WTC11 (cell line): ENCODE measurements at regions not wholly inside any gene's neighbourhood (a gene's known extent, or its start where the extent isn't known, plus 50 kb on each side); places are given as distances from the start of the nearest gene placed in this dataset.

Experiments used
- ATAC-seq: fragments of 200-7000 bp; cut with Tn5 transposase; 2 replicates; pipeline ENCODE4 v1.10.0; 2021; ENCODE audit warnings: mild to moderate bottlenecking, moderate library complexity
- CTCF ChIA-PET: fragments of 300-600 bp; sonication (Branson Sonifier 250); formaldehyde crosslinking; loops from one replicate; lab custom pipeline; 2021; ENCODE audit warnings: antibody characterized with exemption; lab: Charles Lee
- POLR2A ChIA-PET: fragments of 350-600 bp; sonication (Branson Sonifier 250); formaldehyde crosslinking; loops from one replicate; lab custom pipeline; 2021; ENCODE audit warnings: antibody characterized with exemption; lab: Charles Lee
- DNase-seq: peaks from one replicate; pipeline ENCODE4 v3.0.0; 2021; ENCODE audit warnings: low spot score
- H3K27ac Mint-ChIP-seq: 2 replicates; pipeline ENCODE4 v1.8.0; 2021; ENCODE audit warnings: mixed read lengths
- H3K27me3 Mint-ChIP-seq: 2 replicates; pipeline ENCODE4 v1.8.0; 2021; ENCODE audit warnings: low read depth, mild to moderate bottlenecking, moderate library complexity, mixed read lengths
- H3K36me3 Mint-ChIP-seq: 2 replicates; pipeline ENCODE4 v1.8.0; 2021; ENCODE audit warnings: mixed read lengths
- H3K4me1 Mint-ChIP-seq: 2 replicates; pipeline ENCODE4 v1.8.0; 2022; ENCODE audit warnings: mixed read lengths
- H3K4me3 Mint-ChIP-seq: 2 replicates; pipeline ENCODE4 v1.8.0; 2021; ENCODE audit warnings: mild to moderate bottlenecking, moderate library complexity, mixed read lengths
- H3K9me3 Mint-ChIP-seq: 2 replicates; pipeline ENCODE4 v1.8.0; 2021; ENCODE audit warnings: mixed read lengths
- ARID4B ChIP-seq: sonication (generic); formaldehyde crosslinking; IDR thresholded peaks from 2 replicates; pipeline ENCODE4 v1.8.0; 2023; ENCODE audit warnings: missing genetic modification reagents, mild to moderate bottlenecking, borderline replicate concordance
- ESRRA ChIP-seq: sonication (generic); formaldehyde crosslinking; IDR thresholded peaks from 2 replicates; pipeline ENCODE4 v1.8.1; 2022; ENCODE audit warnings: mild to moderate bottlenecking, missing genetic modification reagents, borderline replicate concordance
- GRHL2 ChIP-seq: fragments of 250-450 bp; sonication (Bioruptor Pico); IDR thresholded peaks from 2 replicates; pipeline ENCODE4 v1.8.0; 2022; ENCODE audit warnings: mild to moderate bottlenecking, moderate library complexity; ENCODE audit not compliant: insufficient replicate concordance, severe bottlenecking
- HMGXB4 ChIP-seq: sonication (generic); formaldehyde crosslinking; IDR thresholded peaks from 2 replicates; pipeline ENCODE4 v1.8.1; 2023; ENCODE audit warnings: mild to moderate bottlenecking, moderate library complexity, missing genetic modification reagents
- JAZF1 ChIP-seq: fragments of 250-450 bp; sonication (Bioruptor Pico); IDR thresholded peaks from 2 replicates; pipeline ENCODE4 v1.9.0; 2021; ENCODE audit warnings: moderate library complexity, mild to moderate bottlenecking, inconsistent platforms
- NFATC4 ChIP-seq: fragments of 250-450 bp; sonication (Bioruptor Pico); IDR thresholded peaks from 2 replicates; pipeline ENCODE4 v1.9.0; 2021; ENCODE audit warnings: mild to moderate bottlenecking
- PRDM15 ChIP-seq: sonication (generic); formaldehyde crosslinking; IDR thresholded peaks from 2 replicates; pipeline ENCODE4 v1.8.0; 2022; ENCODE audit warnings: missing genetic modification reagents
- RELA ChIP-seq: sonication (generic); formaldehyde crosslinking; IDR thresholded peaks from 2 replicates; pipeline ENCODE4 v1.8.1; 2022; ENCODE audit warnings: missing genetic modification reagents, mild to moderate bottlenecking, borderline replicate concordance
- TCF7 ChIP-seq: sonication (generic); formaldehyde crosslinking; IDR thresholded peaks from 2 replicates; pipeline ENCODE4 v1.8.0; 2022; ENCODE audit warnings: mild to moderate bottlenecking, low read depth, missing genetic modification reagents, moderate library complexity
- ZNF219 ChIP-seq: sonication (generic); formaldehyde crosslinking; IDR thresholded peaks from 2 replicates; pipeline ENCODE4 v1.8.0; 2023; ENCODE audit warnings: missing genetic modification reagents, mild to moderate bottlenecking, borderline replicate concordance
- ZNF232 ChIP-seq: sonication (generic); formaldehyde crosslinking; IDR thresholded peaks from 2 replicates; pipeline ENCODE4 v1.8.0; 2022; ENCODE audit warnings: mild to moderate bottlenecking, missing genetic modification reagents
- ZNF423 ChIP-seq: fragments of 250-450 bp; sonication (Bioruptor Pico); IDR thresholded peaks from 2 replicates; pipeline ENCODE4 v2.1.2; 2022; ENCODE audit warnings: mild to moderate bottlenecking, moderate library complexity
- TF ChIP-seq, protein P1 (sequence below): sonication (generic); formaldehyde crosslinking; conservative IDR thresholded peaks from 2 replicates; pipeline ENCODE4 v1.8.1; 2023; ENCODE audit warnings: mild to moderate bottlenecking, low read depth, missing genetic modification reagents, moderate library complexity
- TF ChIP-seq, protein P2 (sequence below): fragments of 250-450 bp; sonication (Bioruptor Pico); IDR thresholded peaks from 2 replicates; pipeline ENCODE4 v2.1.2; 2022; ENCODE audit warnings: mild to moderate bottlenecking, moderate library complexity
- TF ChIP-seq, protein P3 (sequence below): sonication (generic); formaldehyde crosslinking; IDR thresholded peaks from 2 replicates; pipeline ENCODE4 v1.8.1; 2023; ENCODE audit warnings: mild to moderate bottlenecking, missing genetic modification reagents, borderline replicate concordance

DNA sequence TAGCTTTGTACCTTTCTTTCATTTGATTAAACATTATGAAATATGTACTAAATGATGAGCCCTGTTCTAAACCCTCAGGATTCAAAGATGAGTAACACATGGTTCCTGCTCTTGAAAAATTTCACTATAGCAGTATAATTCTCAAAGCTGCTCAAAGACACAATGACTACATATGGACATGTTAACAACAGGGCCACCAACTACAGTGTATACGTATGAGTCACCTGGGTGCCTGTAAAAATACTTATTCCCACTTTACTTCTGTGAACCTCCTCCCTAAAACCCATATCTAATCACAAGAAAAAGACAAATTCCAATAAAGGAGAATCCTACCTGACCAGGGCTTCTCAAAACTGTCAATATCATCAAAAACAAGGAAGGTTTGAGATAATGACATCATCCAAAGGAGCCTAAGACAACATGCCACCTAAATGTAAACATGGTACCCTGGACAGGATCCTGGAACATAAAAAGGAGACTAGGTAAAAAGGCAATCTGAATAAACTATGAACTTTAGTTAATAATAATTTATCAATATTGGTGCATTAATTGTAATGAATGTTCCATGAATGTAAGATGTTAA, 84.7 kb downstream of the FAM161A start (continued):
- TF ChIP-seq, protein P1, sequence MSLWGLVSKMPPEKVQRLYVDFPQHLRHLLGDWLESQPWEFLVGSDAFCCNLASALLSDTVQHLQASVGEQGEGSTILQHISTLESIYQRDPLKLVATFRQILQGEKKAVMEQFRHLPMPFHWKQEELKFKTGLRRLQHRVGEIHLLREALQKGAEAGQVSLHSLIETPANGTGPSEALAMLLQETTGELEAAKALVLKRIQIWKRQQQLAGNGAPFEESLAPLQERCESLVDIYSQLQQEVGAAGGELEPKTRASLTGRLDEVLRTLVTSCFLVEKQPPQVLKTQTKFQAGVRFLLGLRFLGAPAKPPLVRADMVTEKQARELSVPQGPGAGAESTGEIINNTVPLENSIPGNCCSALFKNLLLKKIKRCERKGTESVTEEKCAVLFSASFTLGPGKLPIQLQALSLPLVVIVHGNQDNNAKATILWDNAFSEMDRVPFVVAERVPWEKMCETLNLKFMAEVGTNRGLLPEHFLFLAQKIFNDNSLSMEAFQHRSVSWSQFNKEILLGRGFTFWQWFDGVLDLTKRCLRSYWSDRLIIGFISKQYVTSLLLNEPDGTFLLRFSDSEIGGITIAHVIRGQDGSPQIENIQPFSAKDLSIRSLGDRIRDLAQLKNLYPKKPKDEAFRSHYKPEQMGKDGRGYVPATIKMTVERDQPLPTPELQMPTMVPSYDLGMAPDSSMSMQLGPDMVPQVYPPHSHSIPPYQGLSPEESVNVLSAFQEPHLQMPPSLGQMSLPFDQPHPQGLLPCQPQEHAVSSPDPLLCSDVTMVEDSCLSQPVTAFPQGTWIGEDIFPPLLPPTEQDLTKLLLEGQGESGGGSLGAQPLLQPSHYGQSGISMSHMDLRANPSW (CRISPR knock-in tag) = no peak
- TF ChIP-seq ZNF232 = no peak
- TF ChIP-seq, protein P2, sequence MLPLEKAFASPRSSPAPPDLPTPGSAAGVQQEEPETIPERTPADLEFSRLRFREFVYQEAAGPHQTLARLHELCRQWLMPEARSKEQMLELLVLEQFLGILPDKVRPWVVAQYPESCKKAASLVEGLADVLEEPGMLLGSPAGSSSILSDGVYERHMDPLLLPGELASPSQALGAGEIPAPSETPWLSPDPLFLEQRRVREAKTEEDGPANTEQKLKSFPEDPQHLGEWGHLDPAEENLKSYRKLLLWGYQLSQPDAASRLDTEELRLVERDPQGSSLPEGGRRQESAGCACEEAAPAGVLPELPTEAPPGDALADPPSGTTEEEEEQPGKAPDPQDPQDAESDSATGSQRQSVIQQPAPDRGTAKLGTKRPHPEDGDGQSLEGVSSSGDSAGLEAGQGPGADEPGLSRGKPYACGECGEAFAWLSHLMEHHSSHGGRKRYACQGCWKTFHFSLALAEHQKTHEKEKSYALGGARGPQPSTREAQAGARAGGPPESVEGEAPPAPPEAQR = no peak

- Mint-ChIP-seq H3K27ac (peak overlapping the region; percentile 99), H3K27me3 (peaks cover 10% of the 10 kb centered on the region), H3K36me3 (no peaks in the 10 kb centered on the region), H3K4me1 (peaks cover 4% of the 10 kb centered on the region; the same call in 1 of the 2 replicates), H3K9me3 (no peaks in the 10 kb centered on the region), H3K4me3 (peak overlapping the region; percentile 92)
- ChIA-PET POLR2A (interaction anchor here (0.8 to 1.1 kb wide), 2 partner anchors 90 to 91 kb away, joined by 3 to 4 read pairs; partner anchors contain the start of gene FAM161A), CTCF (interaction anchor here (0.6 to 1.5 kb wide), 2 partner anchors 15 to 87 kb away, joined by 3 read pairs; no protein-coding TSS in a partner anchor)
- DNase-seq (peak; percentile 96), ATAC-seq (peak; percentile 97)
- TF ChIP-seq ZNF219 (no peak), GRHL2 (CRISPR knock-in tag) (no peak), TCF7 (CRISPR knock-in tag) (no peak), JAZF1 (no peak), HMGXB4 (peak; percentile 77; the same call in 1 of the 2 replicates), ZNF423 (peak; percentile 72; the same call in 1 of the 2 replicates), NFATC4 (no peak), RELA (CRISPR knock-in tag) (no peak), ESRRA (CRISPR knock-in tag) (no peak), ARID4B (CRISPR knock-in tag) (peak; percentile 85; the same call in 1 of the 2 replicates), PRDM15 (no peak)
- TF ChIP-seq, protein P3, sequence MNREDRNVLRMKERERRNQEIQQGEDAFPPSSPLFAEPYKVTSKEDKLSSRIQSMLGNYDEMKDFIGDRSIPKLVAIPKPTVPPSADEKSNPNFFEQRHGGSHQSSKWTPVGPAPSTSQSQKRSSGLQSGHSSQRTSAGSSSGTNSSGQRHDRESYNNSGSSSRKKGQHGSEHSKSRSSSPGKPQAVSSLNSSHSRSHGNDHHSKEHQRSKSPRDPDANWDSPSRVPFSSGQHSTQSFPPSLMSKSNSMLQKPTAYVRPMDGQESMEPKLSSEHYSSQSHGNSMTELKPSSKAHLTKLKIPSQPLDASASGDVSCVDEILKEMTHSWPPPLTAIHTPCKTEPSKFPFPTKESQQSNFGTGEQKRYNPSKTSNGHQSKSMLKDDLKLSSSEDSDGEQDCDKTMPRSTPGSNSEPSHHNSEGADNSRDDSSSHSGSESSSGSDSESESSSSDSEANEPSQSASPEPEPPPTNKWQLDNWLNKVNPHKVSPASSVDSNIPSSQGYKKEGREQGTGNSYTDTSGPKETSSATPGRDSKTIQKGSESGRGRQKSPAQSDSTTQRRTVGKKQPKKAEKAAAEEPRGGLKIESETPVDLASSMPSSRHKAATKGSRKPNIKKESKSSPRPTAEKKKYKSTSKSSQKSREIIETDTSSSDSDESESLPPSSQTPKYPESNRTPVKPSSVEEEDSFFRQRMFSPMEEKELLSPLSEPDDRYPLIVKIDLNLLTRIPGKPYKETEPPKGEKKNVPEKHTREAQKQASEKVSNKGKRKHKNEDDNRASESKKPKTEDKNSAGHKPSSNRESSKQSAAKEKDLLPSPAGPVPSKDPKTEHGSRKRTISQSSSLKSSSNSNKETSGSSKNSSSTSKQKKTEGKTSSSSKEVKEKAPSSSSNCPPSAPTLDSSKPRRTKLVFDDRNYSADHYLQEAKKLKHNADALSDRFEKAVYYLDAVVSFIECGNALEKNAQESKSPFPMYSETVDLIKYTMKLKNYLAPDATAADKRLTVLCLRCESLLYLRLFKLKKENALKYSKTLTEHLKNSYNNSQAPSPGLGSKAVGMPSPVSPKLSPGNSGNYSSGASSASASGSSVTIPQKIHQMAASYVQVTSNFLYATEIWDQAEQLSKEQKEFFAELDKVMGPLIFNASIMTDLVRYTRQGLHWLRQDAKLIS (CRISPR knock-in tag) = no peak
Measured at GRCh38 chr2:61764035-61764800, 89.6 kb downstream of the FAM161A start.
